UCSD-AML1 (cell line): ENCODE measurements at regions not wholly inside any gene's neighbourhood (a gene's known extent, or its start where the extent isn't known, plus 50 kb on each side); places are given as distances from the start of the nearest gene placed in this dataset.
"Not testable (repeated sequence)": the region's sequence is repeated elsewhere in the genome, so short reads cannot be mapped to it uniquely, and the experiment has no call there.

Experiments
- DNase-seq: peaks from one replicate; lab custom pipeline; 2025; ENCODE audit not compliant: unreplicated experiment; lab: John Stamatoyannopoulos, UW

DNA sequence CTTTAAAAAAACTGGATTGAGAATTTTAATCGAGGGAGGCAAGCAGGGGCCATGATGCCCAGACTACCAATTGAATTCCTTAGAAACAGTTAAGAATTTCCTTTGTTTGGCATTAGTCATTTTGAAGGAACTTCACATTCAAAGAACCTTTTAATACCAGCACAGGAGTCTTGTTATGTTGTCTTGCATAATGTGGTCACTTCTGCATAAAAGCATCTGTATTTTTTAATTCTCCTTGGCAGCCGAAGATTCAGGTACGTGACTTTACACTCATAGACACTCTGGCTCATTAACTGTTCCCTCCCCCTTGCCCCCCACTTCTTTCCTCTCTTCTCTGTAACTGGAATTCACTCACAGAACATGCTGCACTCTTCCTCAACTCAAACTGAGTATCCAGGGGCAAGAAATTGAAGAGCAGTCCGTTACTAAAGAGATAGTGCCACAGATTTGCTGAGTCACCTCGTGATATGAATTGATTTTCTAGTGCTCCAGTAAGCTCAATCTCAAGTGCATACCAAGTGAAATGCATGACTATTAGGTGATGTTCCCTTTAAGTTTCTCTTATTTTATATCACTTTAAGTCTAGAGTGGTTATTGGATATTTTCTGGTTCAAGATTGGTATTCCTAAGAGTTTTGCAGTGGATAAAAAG, 572.2 kb upstream of the SOX9 start:
- no peak for DNase-seq

DNA sequence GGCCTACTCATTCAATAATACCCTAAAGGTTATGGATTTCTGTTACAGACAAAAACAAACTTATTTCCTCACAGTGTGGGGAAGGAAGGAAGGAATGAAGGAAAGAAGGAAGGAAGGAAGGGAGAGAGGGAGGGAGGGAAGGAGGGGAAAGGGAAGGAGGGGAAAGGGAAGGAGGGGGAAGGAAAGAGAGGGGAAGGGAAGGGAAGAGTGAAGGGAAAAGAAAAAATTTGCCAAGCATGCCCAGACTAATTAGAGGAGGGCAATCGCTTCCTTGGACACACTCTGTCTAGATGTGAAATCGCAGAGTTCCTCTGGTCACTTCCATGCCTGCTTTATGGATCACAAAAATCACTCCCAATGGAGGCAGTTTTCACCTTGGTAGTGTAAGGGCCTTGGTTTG, 570.1 kb upstream of the SOX9 start:
- no peak for DNase-seq

DNA sequence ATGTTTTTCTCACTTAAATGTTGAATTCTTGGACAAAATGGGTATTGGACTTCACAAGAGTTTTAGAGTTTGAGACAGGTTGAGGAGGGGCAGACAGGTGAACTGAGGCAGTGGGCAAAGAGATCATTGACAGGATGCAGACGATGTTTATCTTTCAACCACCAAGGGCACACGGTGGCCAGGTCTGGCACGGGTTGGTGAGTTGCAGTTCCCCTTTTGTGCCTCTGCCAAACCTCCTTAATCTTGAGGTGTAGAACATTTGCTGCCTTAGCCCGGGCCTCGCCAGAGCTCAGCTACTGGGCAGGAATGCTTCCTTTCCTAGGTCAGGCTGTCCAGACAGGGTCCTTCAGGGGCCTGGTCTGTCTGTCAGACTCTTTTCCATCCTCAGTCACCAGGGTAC, 567.4 kb upstream of the SOX9 start:
- no peak for DNase-seq

DNA sequence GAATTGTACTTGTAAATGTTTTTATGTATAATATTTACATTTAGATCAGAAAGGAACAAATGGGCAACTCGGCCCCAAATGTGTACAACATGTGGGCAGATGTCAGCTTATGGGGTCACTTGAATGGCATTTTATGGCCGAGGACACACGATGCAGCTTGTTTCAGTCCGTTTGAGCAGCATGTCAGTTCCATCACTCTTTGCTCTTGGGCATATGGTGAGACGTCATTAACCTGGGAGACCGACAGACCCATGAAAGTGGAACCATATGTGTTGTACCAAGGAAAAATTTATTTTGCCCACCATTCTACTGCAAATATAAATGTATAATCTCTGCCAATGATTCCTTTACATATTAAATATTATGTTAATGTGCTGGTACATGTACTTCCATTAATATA, 561.9 kb upstream of the SOX9 start:
- no peak for DNase-seq

DNA sequence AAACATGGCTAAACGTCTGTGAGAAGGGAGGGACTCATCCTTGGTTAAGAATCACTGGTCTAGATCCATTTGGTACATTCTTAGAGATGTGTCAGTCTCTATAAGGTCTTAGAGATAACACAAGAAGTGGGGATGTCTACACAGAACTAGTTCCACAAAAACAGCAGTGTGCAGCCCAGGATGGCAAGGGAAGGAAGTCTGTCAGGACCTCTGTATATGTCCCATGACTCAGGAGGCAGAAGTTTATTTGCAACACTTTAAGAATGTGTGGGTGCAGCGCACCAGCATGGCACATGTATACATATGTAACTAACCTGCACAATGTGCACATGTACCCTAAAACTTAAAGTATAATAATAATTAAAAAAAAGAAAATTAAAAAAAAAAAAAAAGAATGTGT, 548.5 kb upstream of the SOX9 start:
- no peak for DNase-seq

DNA sequence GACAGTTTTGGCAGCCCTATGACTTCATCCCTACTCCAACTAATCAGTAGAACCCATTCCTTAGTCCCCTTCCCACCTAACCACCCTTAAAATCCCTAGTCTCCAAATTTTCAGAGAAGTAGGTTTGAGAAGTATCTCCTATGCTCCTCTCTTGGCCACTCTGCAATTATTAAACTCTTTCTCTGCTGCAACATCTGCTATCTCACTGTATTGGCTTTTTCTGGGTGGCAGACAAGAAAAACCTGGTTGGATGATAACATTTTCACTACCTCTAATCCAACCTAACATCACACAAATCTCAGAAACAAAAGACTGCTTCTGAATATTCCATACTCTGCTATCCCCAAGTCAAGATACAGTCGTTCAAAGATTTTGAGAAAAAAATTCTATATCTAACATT, 542.4 kb upstream of the SOX9 start:
- no peak for DNase-seq

DNA sequence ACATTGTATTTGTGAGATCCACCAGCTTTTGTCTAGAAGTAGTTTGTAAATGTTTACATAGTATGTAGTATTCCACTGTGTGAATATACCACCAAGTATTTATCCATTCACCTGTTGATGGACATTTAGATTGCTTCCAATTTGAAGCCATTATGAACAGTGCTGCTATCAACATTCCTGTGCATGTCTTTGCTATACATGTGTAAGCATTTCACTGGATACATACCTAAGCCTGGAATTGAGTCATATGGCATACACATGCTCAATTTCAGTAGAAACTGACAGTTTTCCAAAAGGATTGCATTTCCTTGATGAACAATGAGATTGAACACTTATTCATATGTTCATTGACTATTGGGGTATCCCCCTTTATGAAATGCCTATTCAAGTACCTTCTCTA, 540.6 kb upstream of the SOX9 start:
- DNase-seq = no peak

DNA sequence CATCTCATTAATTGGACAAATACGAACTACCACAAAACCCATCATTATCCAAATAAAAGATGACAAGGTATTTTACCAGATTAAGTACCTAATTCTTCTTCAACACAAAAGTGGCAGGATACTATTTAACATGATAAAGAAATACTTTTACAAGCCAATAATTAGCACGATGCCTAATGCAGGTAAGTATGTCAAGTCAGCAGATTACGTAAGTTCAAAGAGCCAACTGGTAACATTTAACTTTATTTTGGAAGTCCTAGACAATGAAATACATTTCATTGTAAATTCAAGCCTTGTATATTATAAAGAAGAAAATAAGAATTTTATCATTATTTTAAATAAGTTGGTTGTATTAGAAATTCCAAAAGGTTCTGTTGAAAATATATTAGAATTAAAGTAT, 535.3 kb upstream of the SOX9 start:
- DNase-seq = no peak

DNA sequence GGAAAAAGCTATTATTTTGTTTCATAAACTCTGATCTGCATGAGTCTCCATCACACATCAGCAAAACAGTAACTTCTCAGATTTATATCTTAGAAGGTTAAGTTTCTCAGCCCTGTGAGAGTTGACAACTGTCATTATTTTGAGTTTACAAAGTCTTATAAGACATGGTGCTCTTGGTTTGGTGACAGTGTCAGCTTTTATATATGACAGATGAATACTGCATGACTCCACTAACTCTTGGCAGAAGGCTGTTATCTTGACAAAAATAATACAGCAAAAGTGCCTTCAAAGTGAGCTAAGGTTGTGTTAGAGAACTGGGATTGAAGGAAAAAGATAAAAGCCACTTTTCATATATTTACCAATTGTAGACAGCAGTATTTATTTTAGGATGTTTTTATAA, 528.4 kb upstream of the SOX9 start:
- no peak for DNase-seq

DNA sequence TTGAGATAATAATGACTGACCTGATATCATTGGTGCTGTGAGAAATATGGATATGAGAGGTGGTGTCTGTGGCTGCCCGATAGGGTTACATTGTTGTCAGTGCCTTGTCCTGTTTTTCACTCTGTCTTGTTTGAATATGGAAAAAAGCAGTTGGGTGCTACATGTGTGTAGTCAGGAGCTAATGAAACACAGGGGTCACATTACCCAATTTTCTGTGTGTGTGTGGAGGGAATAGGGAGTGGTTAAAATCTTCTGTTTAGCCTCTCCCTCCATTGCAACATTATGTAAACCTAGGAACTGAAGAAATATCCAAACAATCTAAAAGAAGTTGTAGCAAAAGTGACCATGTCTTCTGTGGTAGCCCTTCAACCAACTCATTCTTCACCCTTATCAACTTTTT, 527.7 kb upstream of the SOX9 start:
- no peak for DNase-seq

DNA sequence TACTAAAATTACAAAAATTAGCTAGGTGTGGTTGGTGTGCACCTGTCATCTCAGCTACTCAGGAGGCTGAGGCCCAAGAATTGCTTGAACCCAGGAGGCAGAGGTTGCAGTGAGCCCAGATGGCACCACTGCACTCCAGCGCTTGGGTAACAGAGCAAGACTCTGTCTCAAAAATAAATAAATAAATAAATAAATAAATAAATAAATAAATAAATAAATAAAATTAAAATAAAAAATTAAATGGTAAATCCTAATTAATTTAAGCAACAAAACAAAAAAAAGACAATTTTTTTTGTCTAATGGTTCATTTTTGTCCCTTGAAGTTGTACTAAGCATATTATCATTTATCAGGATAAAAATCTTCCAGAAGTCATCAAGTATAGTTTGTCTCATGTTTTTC, 521.2 kb upstream of the SOX9 start:
- not testable (repeated sequence) for DNase-seq

DNA sequence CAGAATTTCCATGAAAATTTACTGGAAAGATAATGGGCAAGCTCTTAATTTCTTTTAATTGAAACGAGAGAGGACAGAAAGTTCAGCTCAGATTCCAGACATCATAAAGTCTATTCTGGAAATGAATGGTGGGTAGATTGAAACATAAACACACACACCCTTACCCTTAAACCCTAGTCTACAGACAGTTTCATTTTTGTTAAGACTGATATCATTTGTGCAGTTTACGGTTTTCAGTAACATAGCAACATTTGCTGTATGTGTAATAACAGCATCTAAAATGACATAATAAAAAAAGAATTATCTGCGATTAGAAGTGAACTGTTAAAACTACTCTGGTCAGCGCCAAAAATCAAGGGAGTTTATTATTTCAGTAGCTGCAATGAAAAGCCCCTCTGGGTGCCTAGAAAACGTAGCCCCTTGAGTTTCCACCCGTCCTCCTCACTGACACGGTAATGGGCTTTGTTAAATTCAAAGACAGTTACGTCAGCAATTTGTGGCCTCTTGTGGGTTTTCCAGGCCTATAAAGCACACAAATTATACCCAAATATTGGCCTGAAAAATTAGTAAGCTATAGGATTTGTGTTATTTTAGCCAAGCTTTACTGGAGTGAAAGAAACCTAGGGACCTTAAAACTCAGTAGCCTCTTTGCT, 520.6 kb upstream of the SOX9 start:
- no peak for DNase-seq

DNA sequence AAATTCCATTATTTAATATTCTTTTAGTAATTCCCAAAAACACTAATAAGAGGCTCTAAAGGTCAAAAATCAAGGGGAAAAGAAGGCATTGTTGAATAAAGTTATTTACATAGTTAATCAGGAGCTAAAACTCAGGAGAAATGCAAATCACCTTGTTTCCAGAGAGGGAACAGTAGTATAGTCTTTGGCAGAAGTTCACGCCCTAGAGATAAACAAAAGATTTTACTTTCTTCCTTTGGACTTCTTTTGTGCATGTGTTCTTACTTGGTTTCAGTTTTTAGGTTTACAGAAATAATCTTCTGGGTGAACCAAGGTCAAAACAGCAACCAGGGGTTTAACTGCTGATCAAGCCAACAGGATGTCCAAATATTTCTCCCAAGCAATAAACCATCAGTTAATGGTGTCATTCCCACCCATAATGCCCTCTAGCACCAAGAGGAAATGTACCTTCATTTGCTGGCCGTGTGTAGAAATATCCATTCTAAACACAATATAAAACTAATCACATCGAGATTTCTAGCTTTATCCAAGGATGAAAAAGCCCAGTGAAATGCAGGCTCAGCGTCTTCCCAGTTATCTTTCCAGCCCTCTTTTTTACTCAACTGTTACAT, 518.8 kb upstream of the SOX9 start:
- DNase-seq = no peak

DNA sequence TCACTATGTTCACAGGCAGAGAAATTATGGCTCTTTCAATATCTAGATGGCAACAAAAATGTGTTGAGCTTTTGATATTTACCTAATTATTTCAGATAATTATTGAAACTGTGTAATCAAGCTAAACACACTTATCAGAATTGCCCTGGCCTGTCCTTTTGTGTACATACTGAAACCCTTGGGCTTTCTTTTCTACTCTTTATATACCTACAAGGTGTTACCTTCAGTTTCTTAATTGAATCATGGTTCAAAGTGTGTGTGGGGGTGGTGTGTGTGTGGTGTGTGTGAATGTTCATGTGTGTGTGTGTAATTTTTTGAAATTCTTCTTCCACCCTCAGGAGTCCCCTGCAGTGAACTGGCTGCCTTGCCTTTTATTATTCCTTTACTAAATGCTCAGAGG, 506.8 kb upstream of the SOX9 start:
- no peak for DNase-seq

DNA sequence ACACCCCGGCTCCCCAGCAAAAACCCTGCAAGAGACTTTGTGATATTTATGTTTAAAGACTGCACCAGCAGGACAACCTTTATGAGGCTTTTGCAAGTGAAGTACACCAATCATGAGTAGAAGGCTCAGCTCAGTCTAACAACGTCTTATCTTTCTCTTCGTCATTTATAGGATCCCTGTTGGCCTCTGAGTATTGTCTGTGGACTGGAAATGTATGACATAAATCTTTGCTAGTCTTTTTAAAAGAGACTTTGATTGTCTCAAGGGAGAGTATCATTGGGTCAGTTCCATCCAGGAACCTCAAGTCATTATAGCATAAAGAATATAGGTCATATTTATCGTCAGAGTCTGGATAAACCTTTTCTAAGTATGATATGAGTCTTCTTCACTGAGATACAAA, 505.0 kb upstream of the SOX9 start:
- no peak for DNase-seq

DNA sequence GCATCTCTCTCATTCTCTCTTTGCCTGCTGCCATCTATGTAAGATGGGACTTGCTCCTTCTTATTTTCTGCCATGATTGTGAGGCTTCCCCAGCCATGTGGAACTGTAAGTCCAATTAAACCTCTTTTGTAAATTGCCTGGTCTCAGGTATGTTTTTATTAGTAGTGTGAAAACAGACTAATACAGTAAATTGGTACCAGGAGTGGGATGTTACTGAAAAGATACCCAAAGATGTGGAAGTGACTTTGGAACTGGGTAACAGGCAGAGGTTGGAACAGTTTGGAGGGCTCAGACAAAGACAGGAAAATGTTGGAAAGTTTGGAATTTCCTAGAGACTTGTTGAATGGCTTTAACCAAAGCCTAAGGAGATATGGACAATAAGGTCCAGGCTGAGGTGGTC, 503.1 kb upstream of the SOX9 start:
- not testable (repeated sequence) for DNase-seq

DNA sequence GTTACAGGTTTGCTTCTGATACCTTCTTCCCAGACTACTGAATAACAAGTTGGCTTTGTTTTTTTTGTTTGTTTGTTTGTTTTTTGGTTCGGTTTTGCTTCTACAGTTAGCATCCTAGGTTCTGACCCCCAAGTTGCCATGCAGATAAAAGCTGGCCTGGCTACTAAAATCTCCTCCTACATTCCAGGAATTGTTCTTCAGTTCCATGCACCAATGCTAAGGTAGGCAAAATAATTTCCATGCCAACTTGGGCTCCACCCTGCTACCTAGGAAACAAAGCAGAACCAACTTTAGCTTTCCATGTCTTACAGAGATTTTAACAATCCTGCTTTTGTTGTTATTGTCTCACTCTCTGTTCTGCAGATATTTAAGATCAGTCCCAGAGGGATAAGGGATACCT, 495.5 kb upstream of the SOX9 start:
- no peak for DNase-seq

DNA sequence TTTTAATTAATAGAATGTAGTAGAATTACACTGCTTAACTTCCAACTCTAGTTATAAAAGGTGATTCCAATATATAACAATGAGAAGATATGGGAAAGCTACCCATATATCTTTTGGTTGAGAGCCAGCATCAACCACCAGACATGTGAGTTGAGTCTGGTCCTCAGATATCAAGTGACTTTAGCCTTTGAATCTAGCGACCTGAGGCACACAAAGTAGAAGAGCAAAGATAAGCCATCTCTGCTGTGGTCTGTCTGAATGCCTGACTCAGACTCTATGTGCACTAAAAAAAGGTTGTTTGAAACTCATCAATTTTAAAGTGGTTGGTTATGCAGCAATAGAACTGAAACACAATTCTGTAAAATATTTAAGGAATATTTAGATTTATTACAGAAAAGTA, 492.5 kb upstream of the SOX9 start:
- no peak for DNase-seq

DNA sequence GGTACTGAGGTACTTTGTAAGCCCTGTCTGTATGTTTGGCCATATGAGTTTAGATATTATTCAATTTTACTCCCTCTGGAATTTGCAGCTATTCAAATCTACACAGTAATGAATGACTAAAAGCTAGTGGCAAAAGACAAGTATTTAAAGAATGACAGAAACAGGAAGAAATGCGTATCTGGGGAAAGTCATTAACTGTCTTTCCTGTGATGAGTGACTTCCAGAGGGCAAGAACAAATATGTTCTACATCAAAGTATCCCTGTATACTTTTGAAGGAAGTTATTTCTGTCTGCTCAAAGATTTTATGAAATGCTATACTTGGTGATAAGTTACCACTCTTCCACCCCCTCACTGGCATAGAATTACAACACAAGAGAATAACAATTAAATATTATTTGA, 489.3 kb upstream of the SOX9 start:
- DNase-seq = no peak

DNA sequence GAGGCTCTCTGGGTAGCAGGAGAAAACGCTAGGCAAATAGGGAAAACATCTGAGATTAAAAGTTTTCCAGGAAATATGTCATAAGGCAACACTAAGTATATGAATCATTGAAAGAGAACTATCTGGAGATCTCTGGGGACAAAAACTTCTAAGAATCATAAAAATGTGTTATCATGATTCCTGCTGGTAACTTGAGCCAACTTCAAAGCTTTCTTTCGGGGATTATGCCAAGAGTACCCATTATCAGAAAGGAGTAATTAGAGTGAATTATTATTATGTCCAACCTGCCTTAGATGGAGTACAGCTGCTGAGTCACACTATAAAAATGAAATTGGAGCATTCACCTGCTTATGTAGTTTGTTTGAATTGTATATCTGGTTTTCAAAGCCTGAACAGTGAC, 488.5 kb upstream of the SOX9 start:
- no peak for DNase-seq

DNA sequence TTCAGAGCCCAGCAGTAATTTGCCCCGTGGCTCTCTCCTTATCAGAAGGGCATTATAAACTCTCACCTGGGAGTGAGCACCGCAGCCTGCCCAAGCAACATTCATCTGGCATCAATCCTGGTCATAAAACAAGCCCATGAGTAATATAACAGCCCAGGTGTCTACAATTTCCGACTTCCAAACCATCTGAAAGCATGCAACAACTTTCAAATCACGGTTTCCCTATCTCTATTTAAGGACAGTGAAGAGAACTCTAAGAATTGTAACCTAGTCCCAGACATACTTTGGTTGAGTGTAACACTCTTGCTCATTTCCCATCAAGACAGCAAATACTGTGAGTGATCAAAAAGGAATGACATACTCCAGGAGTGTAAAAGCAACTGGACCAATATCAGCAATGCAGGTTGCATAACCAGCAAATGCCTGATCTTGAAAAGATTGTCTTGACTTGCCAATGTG, 487.4 kb upstream of the SOX9 start:
- DNase-seq = no peak

DNA sequence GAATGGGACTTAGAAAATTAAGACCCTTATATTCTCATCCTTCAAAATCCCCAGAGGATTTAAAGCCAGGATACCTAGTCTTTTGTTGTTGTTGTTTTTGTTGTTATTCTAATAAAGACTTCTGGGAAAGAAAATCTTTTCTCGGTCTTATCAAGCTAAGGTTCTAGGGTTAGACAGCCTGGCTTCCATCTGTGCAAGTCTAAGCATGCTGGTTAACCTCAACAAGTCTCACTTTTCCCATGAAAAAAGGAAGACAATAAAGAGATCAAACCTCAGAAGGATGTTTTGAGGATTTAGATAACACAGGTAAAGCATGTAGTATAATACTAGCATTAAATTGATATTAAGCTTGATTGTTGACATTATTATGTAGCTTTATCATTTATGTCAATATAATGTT, 486.4 kb upstream of the SOX9 start:
- no peak for DNase-seq

DNA sequence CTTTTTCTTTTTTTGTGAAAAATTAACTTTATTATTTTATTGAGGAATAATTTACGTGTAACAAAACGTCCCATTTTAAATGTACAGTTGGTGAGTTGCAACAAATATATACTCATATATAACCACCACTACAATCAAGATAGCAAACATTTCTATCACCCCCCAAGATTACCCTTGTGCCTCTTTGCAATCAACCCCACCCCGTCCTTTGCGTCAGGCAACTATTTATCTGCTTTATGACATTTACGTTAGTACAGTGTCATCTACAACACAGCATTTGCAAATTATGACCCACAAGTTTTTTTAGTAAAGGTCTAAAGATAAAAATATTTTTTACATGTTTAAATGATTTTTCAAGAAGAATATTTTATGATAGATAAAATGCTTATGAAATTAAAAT, 485.6 kb upstream of the SOX9 start:
- no peak for DNase-seq
